Fibroblast of pulmonary artery (primary cell): ENCODE measurements at regions not wholly inside any gene's neighbourhood (a gene's known extent, or its start where the extent isn't known, plus 50 kb on each side); places are given as distances from the start of the nearest gene placed in this dataset.
"Not testable (repeated sequence)": the region's sequence is repeated elsewhere in the genome, so short reads cannot be mapped to it uniquely, and the experiment has no call there.

ENCODE experiments used
- DNase-seq: peaks from one replicate; pipeline ENCODE4 v3.0.0-alpha.2; 2010; ENCODE audit warnings: low read depth
- H3K4me3 ChIP-seq: replicated peaks from 2 replicates; pipeline ENCODE4 v1.5.1; 2011; ENCODE audit warnings: low read depth, mild to moderate bottlenecking, control low read depth, low read length, moderate library complexity
- CTCF ChIP-seq: IDR thresholded peaks from 2 replicates; pipeline ENCODE4 v1.5.1; 2011; ENCODE audit warnings: mild to moderate bottlenecking, control low read depth, low read length, inconsistent platforms; ENCODE audit errors: missing control alignments

GRCh38 chr1:37353871-37354270 is 120.5 kb upstream of the ZC3H12A start:
- H3K4me3 ChIP-seq = no peak overlapping the region
- no peak for DNase-seq
- TF ChIP-seq CTCF = no peak

- DNase-seq = no peak
- no peak overlapping the region for H3K4me3 ChIP-seq
- TF ChIP-seq CTCF = no peak
Measured at GRCh38 chr1:37354876-37355650, 119.3 kb upstream of the ZC3H12A start.

- no peak for DNase-seq
- H3K4me3 ChIP-seq = no peak overlapping the region
- TF ChIP-seq CTCF = no peak
Measured at GRCh38 chr1:37358992-37359391, 115.4 kb upstream of the ZC3H12A start.

- no peak overlapping the region for H3K4me3 ChIP-seq
- TF ChIP-seq CTCF = no peak
- no peak for DNase-seq
Measured at GRCh38 chr1:37360011-37360410, 114.4 kb upstream of the ZC3H12A start.

- TF ChIP-seq CTCF = no peak
- H3K4me3 ChIP-seq = no peak overlapping the region
- DNase-seq = no peak
Measured at GRCh38 chr1:37362594-37363385, 111.6 kb upstream of the ZC3H12A start.

GRCh38 chr1:37363535-37363934 is 110.8 kb upstream of the ZC3H12A start:
- DNase-seq = no peak
- no peak overlapping the region for H3K4me3 ChIP-seq
- no peak for TF ChIP-seq CTCF

GRCh38 chr1:37368665-37369315 is 105.6 kb upstream of the ZC3H12A start:
- not testable (repeated sequence) for DNase-seq, H3K4me3 ChIP-seq
